GOT3 (cell line): ENCODE measurements at regions not wholly inside any gene's neighbourhood (a gene's known extent, or its start where the extent isn't known, plus 50 kb on each side); places are given as distances from the start of the nearest gene placed in this dataset.

Experiments
- DNase-seq: peaks from one replicate; lab custom pipeline; 2025; ENCODE audit warnings: mixed read lengths; lab: John Stamatoyannopoulos, UW

DNA sequence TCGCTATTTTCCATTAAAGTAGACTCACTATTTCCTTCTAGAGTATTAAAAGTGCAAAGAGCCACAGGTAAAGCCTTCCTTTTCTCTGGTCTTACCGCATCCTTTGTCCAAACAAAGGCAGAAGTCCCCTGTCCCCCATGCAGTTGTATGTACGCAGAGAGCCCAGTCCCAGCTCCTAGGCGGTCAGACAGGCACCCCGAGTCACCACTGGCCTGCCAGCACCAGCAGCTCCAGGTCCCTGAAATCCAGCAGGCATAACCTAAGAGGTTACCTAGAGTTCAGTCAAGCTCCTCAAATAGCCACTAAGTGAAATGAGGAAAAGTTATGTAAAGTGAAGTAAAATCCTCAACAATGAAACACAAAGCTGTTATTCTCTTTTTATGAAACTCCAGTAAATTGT lies 60.4 kb upstream of the TWIST2 start:
- no peak for DNase-seq

GRCh38 chr2:238789317-238789806 lies 58.5 kb upstream of the TWIST2 start:
- DNase-seq, result no peak

- no peak for DNase-seq
Measured at GRCh38 chr2:238790126-238790832, 57.6 kb upstream of the TWIST2 start.

DNA sequence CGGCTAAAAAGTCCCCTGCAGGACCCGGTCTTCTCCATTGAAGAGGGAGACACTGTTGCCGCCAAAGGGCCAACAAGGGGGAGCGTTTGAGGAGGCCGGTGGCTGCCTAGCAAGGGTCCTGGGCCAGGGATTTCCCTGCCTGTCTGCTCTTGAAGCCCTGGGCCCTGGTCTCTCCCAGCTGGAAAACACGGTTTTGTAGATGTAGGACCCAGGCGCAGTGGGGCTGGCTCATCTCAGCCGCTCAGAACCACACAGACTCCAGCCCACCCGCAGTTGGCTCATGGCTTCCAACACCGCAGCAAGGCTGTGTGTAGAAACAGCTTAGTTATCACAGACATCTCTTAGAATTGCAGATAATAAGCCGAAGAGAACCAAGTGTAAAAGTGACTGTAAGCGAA lies 57.1 kb upstream of the TWIST2 start:
- no peak for DNase-seq

DNA sequence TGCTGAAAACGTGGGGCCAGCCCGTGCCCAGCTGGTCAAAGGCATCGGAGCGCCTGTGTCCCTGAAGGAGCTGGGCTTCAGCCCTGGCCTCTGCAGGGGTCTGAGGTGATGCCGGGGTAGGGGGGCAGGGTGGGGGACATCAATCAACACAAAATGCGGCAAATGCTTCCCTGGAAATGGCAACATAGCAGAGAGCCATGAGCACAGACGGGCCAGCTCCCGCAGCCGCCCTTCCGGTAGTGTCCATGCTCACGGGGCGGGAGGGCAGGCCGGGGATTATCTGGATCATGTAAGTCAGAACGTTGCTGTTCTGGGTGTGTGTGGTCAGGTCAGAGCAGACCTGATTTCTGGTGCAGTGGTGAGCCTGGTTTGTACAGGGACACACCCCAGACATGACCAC lies 56.5 kb upstream of the TWIST2 start:
- DNase-seq, result no peak

GRCh38 chr2:238793306-238793705 lies 54.6 kb upstream of the TWIST2 start:
- no peak for DNase-seq

DNA sequence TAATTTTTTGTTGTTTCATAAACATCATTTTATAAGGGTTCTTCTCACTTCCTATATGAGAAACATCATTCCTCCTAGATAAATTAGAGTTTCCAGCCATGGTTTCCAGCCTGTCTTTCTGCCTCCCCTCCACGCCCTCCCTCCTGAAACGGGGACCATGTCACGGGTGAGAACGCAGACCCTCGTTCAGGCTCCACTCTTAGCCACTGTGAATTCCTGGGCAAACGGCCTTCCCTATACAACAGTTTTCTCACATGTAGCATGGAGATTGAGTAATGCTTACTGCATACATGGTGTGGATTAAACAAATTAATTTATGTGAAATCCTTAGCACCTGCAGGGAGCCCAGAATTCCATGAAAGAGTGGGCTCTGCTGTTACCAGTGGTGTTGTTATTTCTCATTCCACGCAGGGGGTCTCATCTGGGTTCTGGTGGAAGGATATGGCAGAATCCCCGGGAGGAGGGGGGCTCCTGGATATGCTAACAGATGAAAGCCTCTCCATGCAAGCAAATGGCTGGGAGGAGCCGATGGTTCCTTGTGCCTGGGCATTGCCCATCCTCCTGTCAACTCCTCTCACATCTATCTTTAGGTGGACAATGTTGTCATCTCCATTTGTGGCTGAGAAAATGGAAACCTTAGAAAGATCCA lies 54.0 kb upstream of the TWIST2 start:
- no peak for DNase-seq

- DNase-seq, result no peak
Measured at GRCh38 chr2:238796223-238796885, 51.5 kb upstream of the TWIST2 start.

DNA sequence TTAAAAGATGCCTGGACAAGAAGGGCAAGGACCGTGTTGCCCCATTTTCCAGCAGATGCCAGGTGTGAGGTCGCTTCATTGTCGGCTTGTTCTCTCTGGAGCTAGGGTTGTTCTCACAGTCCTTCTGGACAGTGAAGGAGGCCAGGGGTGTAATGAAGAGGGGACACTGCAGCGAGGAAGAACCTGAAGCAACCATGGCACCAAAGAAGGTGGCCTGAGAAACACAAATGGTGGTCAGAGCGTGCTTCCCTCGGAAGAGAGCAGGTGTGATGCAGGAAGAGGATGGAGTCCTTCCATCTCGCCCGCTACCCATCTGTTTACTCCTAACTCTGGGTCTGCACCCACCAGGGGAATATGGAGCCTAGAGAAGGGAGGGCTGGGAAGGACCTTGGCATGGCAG lies 50.3 kb upstream of the TWIST2 start:
- DNase-seq, result no peak
